ENCODE measurements at regions not wholly inside any gene's neighbourhood (a gene's known extent, or its start where the extent isn't known, plus 50 kb on each side); places are given as distances from the start of the nearest gene placed in this dataset.

DNA sequence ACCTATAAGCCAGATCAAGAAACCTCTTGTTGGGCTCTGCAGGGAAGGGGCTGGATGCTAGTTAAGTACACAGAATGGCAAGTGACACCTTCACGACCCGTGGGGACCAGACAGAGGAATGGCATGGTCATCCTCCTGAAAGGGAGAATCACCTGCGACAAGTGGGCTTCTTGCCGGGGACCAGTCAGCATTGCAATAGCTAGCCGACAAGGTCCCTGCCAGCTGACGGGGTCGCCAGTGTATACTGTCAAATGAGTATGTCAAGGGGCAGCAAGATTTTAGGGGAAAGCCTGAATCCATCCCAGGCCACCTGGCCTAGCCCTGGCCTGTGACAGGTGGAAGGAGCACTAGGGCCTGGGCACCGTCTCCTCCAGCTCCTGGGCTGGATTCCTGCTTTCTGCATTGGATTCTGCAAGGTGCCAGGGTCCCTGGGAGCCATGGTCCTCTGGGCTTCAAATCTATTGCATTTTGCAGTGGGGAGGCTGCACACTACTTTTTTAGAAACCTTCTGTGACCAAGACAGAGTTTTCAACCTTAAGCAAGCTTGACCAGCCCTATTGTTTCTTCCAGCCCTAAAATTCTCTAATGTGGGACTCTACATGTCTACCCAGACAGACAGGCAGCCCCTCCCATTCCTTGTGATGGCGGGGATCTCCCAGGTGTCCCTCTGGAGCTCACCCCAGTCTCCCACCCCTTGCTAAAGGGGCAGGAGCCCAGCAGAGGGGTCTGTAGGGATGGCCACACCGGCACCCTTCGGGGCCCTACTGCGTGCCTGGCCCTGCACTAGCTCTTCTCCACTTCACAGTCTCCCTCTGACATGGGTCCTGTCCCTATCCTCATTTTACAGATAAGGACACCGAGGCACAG is 178.5 kb downstream of the GLI2 start:
- TF ChIP-seq CTCF (IDR thresholded peaks at IDR 0.05 in 2 of 3, conservative IDR thresholded peaks at IDR 0.05 in 1 of 3; ENCODE audit: control insufficient read depth in 2 of 3, extremely low read depth in 1 of 3, insufficient read depth in 1 of 3, low read depth in 3 of 3, low read length in 3 of 3), result no peak
- TF ChIP-seq POLR2AphosphoS5 (IDR thresholded peaks at IDR 0.05; ENCODE audit: low read length), result no peak
- TF ChIP-seq EP300 (IDR thresholded peaks at IDR 0.05; ENCODE audit: borderline replicate concordance in 1 of 2, control insufficient read depth in 1 of 2, low read depth in 2 of 2, low read length in 2 of 2), result no peak
- TF ChIP-seq EZH2 (IDR thresholded peaks at IDR 0.05; ENCODE audit: borderline replicate concordance, control insufficient read depth, low read depth, low read length), result no peak
- no peak for TF ChIP-seq ATF3 (IDR thresholded peaks at IDR 0.05; ENCODE audit: borderline replicate concordance, extremely low read depth, low read depth, low read length)
- TF ChIP-seq SUZ12 (IDR thresholded peaks at IDR 0.05; ENCODE audit: unreplicated experiment), result no peak
- TF ChIP-seq POLR2A (IDR thresholded peaks at IDR 0.05; ENCODE audit: low read depth, low read length), result no peak
- no peak for TF ChIP-seq TARDBP (IDR thresholded peaks at IDR 0.05; ENCODE audit: borderline replicate concordance)
- TF ChIP-seq RAD21 (IDR thresholded peaks at IDR 0.05; ENCODE audit: insufficient read depth, low read depth, low read length), result no peak
- TF ChIP-seq EGR1 (IDR thresholded peaks at IDR 0.05; ENCODE audit: borderline replicate concordance in 1 of 2, low read depth in 2 of 2, low read length in 2 of 2), result no peak
